SIG-M5 (cell line): ENCODE measurements at regions not wholly inside any gene's neighbourhood (a gene's known extent, or its start where the extent isn't known, plus 50 kb on each side); places are given as distances from the start of the nearest gene placed in this dataset.

Source experiments
- DNase-seq: peaks from one replicate; lab custom pipeline; 2025; lab: John Stamatoyannopoulos, UW

GRCh38 chr6:91453224-91453878 lies 866.5 kb upstream of the MAP3K7 start:
- no peak for DNase-seq

GRCh38 chr6:91449539-91449938 lies 862.7 kb upstream of the MAP3K7 start:
- DNase-seq: no peak

- DNase-seq: no peak
Observed at GRCh38 chr6:91447530-91448254, 860.8 kb upstream of the MAP3K7 start.

- DNase-seq: no peak
Observed at GRCh38 chr6:91447081-91447480, 860.2 kb upstream of the MAP3K7 start.

GRCh38 chr6:91443405-91443804 lies 856.5 kb upstream of the MAP3K7 start:
- no peak for DNase-seq

GRCh38 chr6:91442342-91442741 lies 855.5 kb upstream of the MAP3K7 start:
- DNase-seq: no peak

GRCh38 chr6:91438570-91438969 lies 851.7 kb upstream of the MAP3K7 start:
- no peak for DNase-seq

GRCh38 chr6:91437315-91437729 lies 850.5 kb upstream of the MAP3K7 start:
- no peak for DNase-seq

GRCh38 chr6:91436448-91436847 lies 849.6 kb upstream of the MAP3K7 start:
- DNase-seq: no peak

- DNase-seq: no peak
Observed at GRCh38 chr6:91435630-91436029, 848.8 kb upstream of the MAP3K7 start.

GRCh38 chr6:91434576-91434975 lies 847.7 kb upstream of the MAP3K7 start:
- no peak for DNase-seq

GRCh38 chr6:91433660-91434534 lies 847.0 kb upstream of the MAP3K7 start:
- DNase-seq: no peak

- DNase-seq: no peak
Observed at GRCh38 chr6:91428953-91429560, 842.2 kb upstream of the MAP3K7 start.

- DNase-seq: no peak
Observed at GRCh38 chr6:91428296-91428695, 841.4 kb upstream of the MAP3K7 start.

GRCh38 chr6:91420243-91420642 lies 833.4 kb upstream of the MAP3K7 start:
- no peak for DNase-seq

GRCh38 chr6:91415031-91415605 lies 828.2 kb upstream of the MAP3K7 start:
- DNase-seq: no peak

- no peak for DNase-seq
Observed at GRCh38 chr6:91412532-91412931, 825.7 kb upstream of the MAP3K7 start.

- no peak for DNase-seq
Observed at GRCh38 chr6:91407706-91408105, 820.8 kb upstream of the MAP3K7 start.

GRCh38 chr6:91392951-91393350 lies 806.1 kb upstream of the MAP3K7 start:
- DNase-seq: no peak

GRCh38 chr6:91387290-91388059 lies 800.6 kb upstream of the MAP3K7 start:
- DNase-seq: no peak

- no peak for DNase-seq
Observed at GRCh38 chr6:91386204-91386603, 799.3 kb upstream of the MAP3K7 start.
